ENCODE measurements at regions not wholly inside any gene's neighbourhood (a gene's known extent, or its start where the extent isn't known, plus 50 kb on each side); places are given as distances from the start of the nearest gene placed in this dataset.

DNA sequence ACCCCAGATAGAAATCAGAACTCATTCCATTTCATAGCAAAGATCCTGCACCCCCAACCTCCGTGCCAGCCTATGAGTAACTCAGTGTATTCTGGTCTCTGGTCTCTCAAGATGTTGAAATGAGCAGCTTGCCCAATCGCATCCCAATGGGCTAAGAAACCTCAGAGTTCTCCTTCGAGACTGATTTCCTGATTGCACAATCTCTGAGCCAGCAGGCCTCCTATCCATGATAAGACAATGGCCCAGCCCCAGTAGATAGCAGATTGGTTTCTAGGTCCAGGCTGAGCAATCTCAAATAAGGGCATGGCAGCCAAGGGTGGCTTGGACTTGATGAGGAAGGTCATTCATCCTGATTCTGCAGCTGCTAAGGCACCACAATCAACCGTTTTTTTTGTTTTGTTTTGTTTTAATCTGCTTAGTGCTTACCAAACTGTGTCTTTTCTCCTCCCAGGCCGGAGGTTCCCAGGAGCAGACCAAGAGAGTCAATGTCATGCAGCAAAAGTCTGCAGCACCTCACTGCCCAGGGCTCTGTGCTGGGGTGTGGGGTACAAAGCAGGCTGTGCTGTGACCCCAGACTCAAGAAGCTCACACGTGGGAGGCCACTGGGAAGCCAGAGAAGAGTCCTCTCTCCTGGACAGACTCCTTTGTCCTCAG lies 125.1 kb upstream of the NXT1 start (continued):
- no peak for TF ChIP-seq LARP7 (IDR thresholded peaks at IDR 0.05)
- TF ChIP-seq POU5F1 (IDR thresholded peaks at IDR 0.05; ENCODE audit: borderline replicate concordance, low read depth, low read length, partially characterized antibody), result no peak
- peak; percentile 70 to 73 for TF ChIP-seq KDM1A (IDR thresholded peaks at IDR 0.05)
- no peak for TF ChIP-seq FOXA3 (CRISPR knock-in tag; conservative IDR thresholded peaks at IDR 0.05 in 1 of 2, IDR thresholded peaks at IDR 0.05 in 1 of 2)
- TF ChIP-seq ARNT (IDR thresholded peaks at IDR 0.05), result no peak
- TF ChIP-seq, protein P1, sequence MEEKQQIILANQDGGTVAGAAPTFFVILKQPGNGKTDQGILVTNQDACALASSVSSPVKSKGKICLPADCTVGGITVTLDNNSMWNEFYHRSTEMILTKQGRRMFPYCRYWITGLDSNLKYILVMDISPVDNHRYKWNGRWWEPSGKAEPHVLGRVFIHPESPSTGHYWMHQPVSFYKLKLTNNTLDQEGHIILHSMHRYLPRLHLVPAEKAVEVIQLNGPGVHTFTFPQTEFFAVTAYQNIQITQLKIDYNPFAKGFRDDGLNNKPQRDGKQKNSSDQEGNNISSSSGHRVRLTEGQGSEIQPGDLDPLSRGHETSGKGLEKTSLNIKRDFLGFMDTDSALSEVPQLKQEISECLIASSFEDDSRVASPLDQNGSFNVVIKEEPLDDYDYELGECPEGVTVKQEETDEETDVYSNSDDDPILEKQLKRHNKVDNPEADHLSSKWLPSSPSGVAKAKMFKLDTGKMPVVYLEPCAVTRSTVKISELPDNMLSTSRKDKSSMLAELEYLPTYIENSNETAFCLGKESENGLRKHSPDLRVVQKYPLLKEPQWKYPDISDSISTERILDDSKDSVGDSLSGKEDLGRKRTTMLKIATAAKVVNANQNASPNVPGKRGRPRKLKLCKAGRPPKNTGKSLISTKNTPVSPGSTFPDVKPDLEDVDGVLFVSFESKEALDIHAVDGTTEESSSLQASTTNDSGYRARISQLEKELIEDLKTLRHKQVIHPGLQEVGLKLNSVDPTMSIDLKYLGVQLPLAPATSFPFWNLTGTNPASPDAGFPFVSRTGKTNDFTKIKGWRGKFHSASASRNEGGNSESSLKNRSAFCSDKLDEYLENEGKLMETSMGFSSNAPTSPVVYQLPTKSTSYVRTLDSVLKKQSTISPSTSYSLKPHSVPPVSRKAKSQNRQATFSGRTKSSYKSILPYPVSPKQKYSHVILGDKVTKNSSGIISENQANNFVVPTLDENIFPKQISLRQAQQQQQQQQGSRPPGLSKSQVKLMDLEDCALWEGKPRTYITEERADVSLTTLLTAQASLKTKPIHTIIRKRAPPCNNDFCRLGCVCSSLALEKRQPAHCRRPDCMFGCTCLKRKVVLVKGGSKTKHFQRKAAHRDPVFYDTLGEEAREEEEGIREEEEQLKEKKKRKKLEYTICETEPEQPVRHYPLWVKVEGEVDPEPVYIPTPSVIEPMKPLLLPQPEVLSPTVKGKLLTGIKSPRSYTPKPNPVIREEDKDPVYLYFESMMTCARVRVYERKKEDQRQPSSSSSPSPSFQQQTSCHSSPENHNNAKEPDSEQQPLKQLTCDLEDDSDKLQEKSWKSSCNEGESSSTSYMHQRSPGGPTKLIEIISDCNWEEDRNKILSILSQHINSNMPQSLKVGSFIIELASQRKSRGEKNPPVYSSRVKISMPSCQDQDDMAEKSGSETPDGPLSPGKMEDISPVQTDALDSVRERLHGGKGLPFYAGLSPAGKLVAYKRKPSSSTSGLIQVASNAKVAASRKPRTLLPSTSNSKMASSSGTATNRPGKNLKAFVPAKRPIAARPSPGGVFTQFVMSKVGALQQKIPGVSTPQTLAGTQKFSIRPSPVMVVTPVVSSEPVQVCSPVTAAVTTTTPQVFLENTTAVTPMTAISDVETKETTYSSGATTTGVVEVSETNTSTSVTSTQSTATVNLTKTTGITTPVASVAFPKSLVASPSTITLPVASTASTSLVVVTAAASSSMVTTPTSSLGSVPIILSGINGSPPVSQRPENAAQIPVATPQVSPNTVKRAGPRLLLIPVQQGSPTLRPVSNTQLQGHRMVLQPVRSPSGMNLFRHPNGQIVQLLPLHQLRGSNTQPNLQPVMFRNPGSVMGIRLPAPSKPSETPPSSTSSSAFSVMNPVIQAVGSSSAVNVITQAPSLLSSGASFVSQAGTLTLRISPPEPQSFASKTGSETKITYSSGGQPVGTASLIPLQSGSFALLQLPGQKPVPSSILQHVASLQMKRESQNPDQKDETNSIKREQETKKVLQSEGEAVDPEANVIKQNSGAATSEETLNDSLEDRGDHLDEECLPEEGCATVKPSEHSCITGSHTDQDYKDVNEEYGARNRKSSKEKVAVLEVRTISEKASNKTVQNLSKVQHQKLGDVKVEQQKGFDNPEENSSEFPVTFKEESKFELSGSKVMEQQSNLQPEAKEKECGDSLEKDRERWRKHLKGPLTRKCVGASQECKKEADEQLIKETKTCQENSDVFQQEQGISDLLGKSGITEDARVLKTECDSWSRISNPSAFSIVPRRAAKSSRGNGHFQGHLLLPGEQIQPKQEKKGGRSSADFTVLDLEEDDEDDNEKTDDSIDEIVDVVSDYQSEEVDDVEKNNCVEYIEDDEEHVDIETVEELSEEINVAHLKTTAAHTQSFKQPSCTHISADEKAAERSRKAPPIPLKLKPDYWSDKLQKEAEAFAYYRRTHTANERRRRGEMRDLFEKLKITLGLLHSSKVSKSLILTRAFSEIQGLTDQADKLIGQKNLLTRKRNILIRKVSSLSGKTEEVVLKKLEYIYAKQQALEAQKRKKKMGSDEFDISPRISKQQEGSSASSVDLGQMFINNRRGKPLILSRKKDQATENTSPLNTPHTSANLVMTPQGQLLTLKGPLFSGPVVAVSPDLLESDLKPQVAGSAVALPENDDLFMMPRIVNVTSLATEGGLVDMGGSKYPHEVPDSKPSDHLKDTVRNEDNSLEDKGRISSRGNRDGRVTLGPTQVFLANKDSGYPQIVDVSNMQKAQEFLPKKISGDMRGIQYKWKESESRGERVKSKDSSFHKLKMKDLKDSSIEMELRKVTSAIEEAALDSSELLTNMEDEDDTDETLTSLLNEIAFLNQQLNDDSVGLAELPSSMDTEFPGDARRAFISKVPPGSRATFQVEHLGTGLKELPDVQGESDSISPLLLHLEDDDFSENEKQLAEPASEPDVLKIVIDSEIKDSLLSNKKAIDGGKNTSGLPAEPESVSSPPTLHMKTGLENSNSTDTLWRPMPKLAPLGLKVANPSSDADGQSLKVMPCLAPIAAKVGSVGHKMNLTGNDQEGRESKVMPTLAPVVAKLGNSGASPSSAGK (IDR thresholded peaks at IDR 0.05), result no peak
- TF ChIP-seq, protein P2, sequence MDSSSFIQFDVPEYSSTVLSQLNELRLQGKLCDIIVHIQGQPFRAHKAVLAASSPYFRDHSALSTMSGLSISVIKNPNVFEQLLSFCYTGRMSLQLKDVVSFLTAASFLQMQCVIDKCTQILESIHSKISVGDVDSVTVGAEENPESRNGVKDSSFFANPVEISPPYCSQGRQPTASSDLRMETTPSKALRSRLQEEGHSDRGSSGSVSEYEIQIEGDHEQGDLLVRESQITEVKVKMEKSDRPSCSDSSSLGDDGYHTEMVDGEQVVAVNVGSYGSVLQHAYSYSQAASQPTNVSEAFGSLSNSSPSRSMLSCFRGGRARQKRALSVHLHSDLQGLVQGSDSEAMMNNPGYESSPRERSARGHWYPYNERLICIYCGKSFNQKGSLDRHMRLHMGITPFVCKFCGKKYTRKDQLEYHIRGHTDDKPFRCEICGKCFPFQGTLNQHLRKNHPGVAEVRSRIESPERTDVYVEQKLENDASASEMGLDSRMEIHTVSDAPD (CRISPR knock-in tag; IDR thresholded peaks at IDR 0.05), result no peak
- TF ChIP-seq, protein P3, sequence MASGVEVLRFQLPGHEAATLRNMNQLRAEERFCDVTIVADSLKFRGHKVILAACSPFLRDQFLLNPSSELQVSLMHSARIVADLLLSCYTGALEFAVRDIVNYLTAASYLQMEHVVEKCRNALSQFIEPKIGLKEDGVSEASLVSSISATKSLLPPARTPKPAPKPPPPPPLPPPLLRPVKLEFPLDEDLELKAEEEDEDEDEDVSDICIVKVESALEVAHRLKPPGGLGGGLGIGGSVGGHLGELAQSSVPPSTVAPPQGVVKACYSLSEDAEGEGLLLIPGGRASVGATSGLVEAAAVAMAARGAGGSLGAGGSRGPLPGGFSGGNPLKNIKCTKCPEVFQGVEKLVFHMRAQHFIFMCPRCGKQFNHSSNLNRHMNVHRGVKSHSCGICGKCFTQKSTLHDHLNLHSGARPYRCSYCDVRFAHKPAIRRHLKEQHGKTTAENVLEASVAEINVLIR (CRISPR knock-in tag; IDR thresholded peaks at IDR 0.05), result no peak
- no peak for TF ChIP-seq MTF1 (CRISPR knock-in tag; IDR thresholded peaks at IDR 0.05; ENCODE audit: borderline replicate concordance)
- TF ChIP-seq NR4A1 (CRISPR knock-in tag; IDR thresholded peaks at IDR 0.05), result no peak
- no peak for TF ChIP-seq NR4A1 (tag; IDR thresholded peaks at IDR 0.05)
- no peak for TF ChIP-seq STAG1 (CRISPR knock-in tag; IDR thresholded peaks at IDR 0.05; ENCODE audit: borderline replicate concordance)
- no peak for TF ChIP-seq TEAD2 (tag; IDR thresholded peaks at IDR 0.05)
- no peak for TF ChIP-seq ZNF12 (CRISPR knock-in tag; IDR thresholded peaks at IDR 0.05)
- TF ChIP-seq ELF2 (CRISPR knock-in tag; IDR thresholded peaks at IDR 0.05), result no peak
- no peak for TF ChIP-seq TFAM (CRISPR knock-in tag; conservative IDR thresholded peaks at IDR 0.05)
